Omental fat pad (tissue), 3 donors: ENCODE measurements at regions not wholly inside any gene's neighbourhood (a gene's known extent, or its start where the extent isn't known, plus 50 kb on each side); places are given as distances from the start of the nearest gene placed in this dataset.

Experiments used
- ATAC-seq: fragments of 150-250 bp; one replicate; pipeline ENCODE4 v1.9.1; 2016; ENCODE audit warnings: mild to moderate bottlenecking, moderate library complexity; ENCODE audit not compliant: low FRiP score
- DNase-seq: peaks from one replicate; pipeline ENCODE4 v3.0.0-alpha.2; 2019; ENCODE audit warnings: low spot score
- TF ChIP-seq, protein P1 (sequence below), 3 donors: fragments of 450-650 bp; IDR thresholded peaks; one replicate each; pipeline ENCODE4 v1.5.1; 2016 to 2017; ENCODE audit warnings: antibody characterized with exemption in 3 of 3, mild to moderate bottlenecking in 3 of 3, moderate library complexity in 2 of 3

- ATAC-seq (no peak), DNase-seq (no peak)
- TF ChIP-seq, protein P1, sequence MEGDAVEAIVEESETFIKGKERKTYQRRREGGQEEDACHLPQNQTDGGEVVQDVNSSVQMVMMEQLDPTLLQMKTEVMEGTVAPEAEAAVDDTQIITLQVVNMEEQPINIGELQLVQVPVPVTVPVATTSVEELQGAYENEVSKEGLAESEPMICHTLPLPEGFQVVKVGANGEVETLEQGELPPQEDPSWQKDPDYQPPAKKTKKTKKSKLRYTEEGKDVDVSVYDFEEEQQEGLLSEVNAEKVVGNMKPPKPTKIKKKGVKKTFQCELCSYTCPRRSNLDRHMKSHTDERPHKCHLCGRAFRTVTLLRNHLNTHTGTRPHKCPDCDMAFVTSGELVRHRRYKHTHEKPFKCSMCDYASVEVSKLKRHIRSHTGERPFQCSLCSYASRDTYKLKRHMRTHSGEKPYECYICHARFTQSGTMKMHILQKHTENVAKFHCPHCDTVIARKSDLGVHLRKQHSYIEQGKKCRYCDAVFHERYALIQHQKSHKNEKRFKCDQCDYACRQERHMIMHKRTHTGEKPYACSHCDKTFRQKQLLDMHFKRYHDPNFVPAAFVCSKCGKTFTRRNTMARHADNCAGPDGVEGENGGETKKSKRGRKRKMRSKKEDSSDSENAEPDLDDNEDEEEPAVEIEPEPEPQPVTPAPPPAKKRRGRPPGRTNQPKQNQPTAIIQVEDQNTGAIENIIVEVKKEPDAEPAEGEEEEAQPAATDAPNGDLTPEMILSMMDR (IDR thresholded peaks at IDR 0.05): no peak
These were observed 256.9 kb downstream of the ERMARD start for GRCh38 chr6:170008294-170008785.

- no peak for DNase-seq
- TF ChIP-seq, protein P1 (IDR thresholded peaks at IDR 0.05): no peak
These were observed 256.3 kb downstream of the ERMARD start for GRCh38 chr6:170007468-170008293.

GRCh38 chr6:170006900-170007467 is 255.6 kb downstream of the ERMARD start:
- ATAC-seq: no peak
- no peak for DNase-seq
- TF ChIP-seq, protein P1 (IDR thresholded peaks at IDR 0.05): no peak

More at GRCh38 chr6:170007468-170008293, 256.3 kb downstream of the ERMARD start:
- no peak for ATAC-seq

DNA sequence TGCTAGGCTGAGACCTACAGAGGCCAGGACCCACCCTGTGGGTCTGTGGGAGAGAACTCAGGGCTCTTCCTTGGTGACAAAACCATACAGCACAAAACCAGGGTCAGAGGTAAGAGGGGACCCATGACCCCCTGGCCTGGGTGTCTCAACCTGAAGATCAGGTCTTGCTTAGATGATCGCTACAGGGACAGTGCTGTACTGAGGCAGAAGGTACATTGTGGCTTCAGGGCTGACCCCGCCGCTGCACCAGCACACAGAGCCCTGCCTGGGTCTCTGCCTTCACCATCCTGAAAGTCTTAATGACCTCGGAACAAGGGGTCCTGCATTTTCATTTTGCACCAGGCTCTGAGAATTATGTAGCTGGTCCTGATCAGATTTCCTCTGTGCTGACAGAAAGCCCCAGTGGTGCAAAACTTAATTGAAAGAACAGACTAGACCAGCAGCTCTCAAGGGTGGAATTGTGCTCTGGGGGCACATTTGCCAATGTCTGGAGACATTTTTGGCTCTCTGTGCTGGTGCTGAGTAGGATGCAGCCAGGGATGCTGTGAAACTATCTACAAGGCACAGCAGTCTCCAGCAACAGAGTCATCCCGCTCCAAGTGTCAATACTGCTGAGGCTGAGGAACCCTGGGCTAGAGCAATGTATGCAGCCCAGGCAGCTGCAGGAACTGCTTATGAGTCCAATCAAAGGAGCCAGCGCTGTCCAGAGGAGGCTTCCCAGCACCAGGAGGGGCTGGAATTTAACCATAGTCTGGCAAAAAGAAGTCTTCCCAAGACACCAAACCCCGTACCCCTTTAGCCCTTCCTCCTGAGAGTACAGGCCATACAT is 254.9 kb downstream of the ERMARD start:
- TF ChIP-seq, protein P1 (IDR thresholded peaks at IDR 0.05): no peak
- DNase-seq: no peak
- ATAC-seq: no peak

DNA sequence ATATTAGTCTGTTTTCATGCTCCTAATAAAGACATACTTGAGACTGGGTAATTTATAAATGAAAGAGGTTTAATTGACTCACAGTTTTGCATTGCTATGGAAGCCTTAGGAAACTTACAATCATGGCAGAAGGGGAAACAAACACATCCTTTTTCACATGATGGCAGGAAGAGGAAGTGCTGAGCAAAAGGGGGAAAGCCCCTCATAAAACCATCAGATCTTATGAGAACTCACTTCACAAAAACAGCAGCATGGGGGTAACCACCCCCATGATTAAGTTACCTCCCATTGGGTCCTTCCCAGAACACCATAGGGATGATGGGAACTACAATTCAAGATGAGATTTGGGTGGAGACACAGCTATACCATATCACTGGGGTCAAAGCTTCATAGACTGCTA is 254.2 kb downstream of the ERMARD start:
- ATAC-seq (no peak), DNase-seq (no peak)
- TF ChIP-seq, protein P1 (IDR thresholded peaks at IDR 0.05): no peak

GRCh38 chr6:170004585-170005210 is 253.3 kb downstream of the ERMARD start:
- DNase-seq (no peak), ATAC-seq (no peak)
- TF ChIP-seq, protein P1 (IDR thresholded peaks at IDR 0.05): no peak
